ENCODE measurements at regions not wholly inside any gene's neighbourhood (a gene's known extent, or its start where the extent isn't known, plus 50 kb on each side); places are given as distances from the start of the nearest gene placed in this dataset.

DNA sequence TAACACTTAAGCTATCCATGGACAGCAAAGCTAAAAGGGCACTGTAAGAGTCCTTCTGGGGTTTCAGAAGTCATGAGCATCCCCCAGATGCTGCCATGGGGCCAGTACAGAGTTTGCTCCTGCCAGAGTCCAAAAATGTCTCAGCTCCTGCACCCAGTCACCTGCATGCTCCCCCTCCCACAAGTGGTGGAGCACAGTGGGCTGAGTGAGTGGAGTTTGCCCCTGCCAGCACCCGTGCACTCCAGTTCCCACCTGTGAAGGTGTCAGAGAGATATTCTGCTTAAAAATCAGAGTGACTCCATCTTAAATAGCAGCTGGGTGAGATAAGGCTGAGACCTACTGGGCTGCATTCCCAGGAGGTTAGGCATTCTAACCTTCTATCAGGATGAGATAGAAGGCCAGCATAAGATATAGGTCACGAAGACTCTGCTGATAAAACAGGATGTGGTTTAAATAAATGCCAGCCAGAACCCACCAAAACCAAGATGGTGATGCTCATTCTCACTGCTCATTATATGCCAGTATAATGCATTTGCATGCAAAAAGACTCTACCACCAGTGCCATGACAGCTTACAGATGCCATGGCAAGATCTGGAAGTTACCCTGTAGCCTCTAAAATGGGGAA lies 140.1 kb upstream of the ZNF92 start:
- H3K27me3 ChIP-seq (replicated peaks; ENCODE audit: insufficient read depth): peaks cover under 1% of the 10 kb centered on the region
- no peak for TF ChIP-seq POLR2A (IDR thresholded peaks at IDR 0.05)
- no peak for TF ChIP-seq POLR2AphosphoS5 (IDR thresholded peaks at IDR 0.05)
- no peak for TF ChIP-seq CTCF (IDR thresholded peaks at IDR 0.05)
- intact Hi-C loops (cut with DNase I): no loop called here
- H3K27ac ChIP-seq: no peak overlapping the region
- H3K4me3 ChIP-seq: no peak overlapping the region
- no peaks in the 10 kb centered on the region for H3K9me3 ChIP-seq
- no peaks in the 10 kb centered on the region for H3K4me1 ChIP-seq (replicated peaks)
- H3K36me3 ChIP-seq: no peaks in the 10 kb centered on the region
- DNase-seq (ENCODE audit: low spot score): no peak
- WGBS: 56% methylated on average over 2 of the region's 2 CpGs

- intact Hi-C loops (cut with DNase I): no loop called here
- no peaks in the 10 kb centered on the region for H3K36me3 ChIP-seq
- no peak overlapping the region for H3K27ac ChIP-seq
- no peaks in the 10 kb centered on the region for H3K4me1 ChIP-seq (replicated peaks)
- TF ChIP-seq CTCF (IDR thresholded peaks at IDR 0.05): no peak
- no peak for TF ChIP-seq POLR2A (IDR thresholded peaks at IDR 0.05)
- TF ChIP-seq POLR2AphosphoS5 (IDR thresholded peaks at IDR 0.05): no peak
- H3K4me3 ChIP-seq: no peak overlapping the region
- 80% methylated on average over 1 of the region's 1 CpG for WGBS
- no peaks in the 10 kb centered on the region for H3K9me3 ChIP-seq
- no peaks in the 10 kb centered on the region for H3K27me3 ChIP-seq (replicated peaks; ENCODE audit: insufficient read depth)
- no peak for DNase-seq (ENCODE audit: low spot score)
These were observed 143.4 kb upstream of the ZNF92 start for GRCh38 chr7:65230231-65230630.

DNA sequence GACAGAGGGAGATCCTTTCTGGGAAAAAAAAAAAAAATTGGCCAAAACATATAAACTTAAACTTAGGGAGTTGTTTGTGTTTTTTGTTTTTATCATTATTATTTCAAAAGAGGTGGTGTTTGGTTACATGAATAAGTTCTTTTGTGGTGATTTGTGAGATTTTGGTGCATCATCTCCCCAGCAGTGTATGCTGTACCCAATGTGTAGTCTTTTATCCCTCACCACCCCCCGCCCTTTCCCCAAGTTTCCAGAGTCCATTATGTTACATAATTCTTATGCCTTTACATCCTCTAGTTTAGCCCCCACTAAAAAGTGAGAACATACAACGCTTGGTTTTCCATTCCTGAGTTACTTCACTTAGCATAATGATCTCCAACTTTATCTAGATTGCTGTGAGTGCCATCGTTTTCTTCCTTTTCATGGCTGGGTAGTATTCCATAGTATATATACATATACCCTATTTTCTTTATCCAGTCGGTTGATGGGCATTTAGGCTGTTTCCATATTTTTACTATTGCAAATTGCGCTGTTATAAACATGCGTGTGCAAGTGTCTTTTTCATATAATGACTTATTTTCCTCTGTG lies 148.1 kb upstream of the ZNF92 start:
- WGBS: 90% methylated on average over 6 of the region's 6 CpGs
- no peaks in the 10 kb centered on the region for H3K9me3 ChIP-seq
- TF ChIP-seq POLR2AphosphoS5 (IDR thresholded peaks at IDR 0.05) (no peak), CTCF (IDR thresholded peaks at IDR 0.05) (no peak), POLR2A (IDR thresholded peaks at IDR 0.05) (no peak)
- DNase-seq (ENCODE audit: low spot score): no peak
- no peak overlapping the region for H3K4me3 ChIP-seq
- intact Hi-C loops (cut with DNase I): no loop called here
- H3K27ac ChIP-seq: no peak overlapping the region
- no peaks in the 10 kb centered on the region for H3K4me1 ChIP-seq (replicated peaks)
- no peaks in the 10 kb centered on the region for H3K36me3 ChIP-seq
- no peaks in the 10 kb centered on the region for H3K27me3 ChIP-seq (replicated peaks; ENCODE audit: insufficient read depth)

DNA sequence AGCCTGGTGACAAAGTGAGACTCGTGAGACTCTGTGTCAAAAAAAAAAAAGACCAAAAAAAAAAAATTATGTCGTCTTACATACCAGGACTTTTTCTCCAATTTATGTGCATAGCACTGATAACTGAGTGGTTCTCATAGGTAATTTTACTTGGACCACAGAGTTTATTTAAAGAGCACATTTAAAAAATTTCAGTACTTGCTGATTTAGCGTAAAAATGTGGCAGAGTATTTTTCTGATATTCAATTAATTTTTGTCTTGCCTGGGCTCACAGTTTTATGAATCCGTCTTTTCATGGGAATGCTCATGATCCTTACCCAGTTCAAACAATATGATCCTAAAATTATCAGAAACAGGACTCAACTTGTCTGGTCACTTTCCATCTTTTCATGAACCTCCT lies 151.0 kb upstream of the ZNF92 start:
- H3K36me3 ChIP-seq: no peaks in the 10 kb centered on the region
- intact Hi-C loops (cut with DNase I): no loop called here
- TF ChIP-seq CTCF (IDR thresholded peaks at IDR 0.05): no peak
- no peak for TF ChIP-seq POLR2AphosphoS5 (IDR thresholded peaks at IDR 0.05)
- no peak for TF ChIP-seq POLR2A (IDR thresholded peaks at IDR 0.05)
- H3K27me3 ChIP-seq (replicated peaks; ENCODE audit: insufficient read depth): no peaks in the 10 kb centered on the region
- H3K4me1 ChIP-seq (replicated peaks): no peaks in the 10 kb centered on the region
- H3K4me3 ChIP-seq: no peak overlapping the region
- no peaks in the 10 kb centered on the region for H3K9me3 ChIP-seq
- H3K27ac ChIP-seq: no peak overlapping the region
- no peak for DNase-seq (ENCODE audit: low spot score)
- WGBS: 84% methylated on average over 4 of the region's 4 CpGs

- intact Hi-C loops (cut with DNase I): no loop called here
- WGBS: 93% methylated on average over 3 of the region's 3 CpGs
- H3K36me3 ChIP-seq: no peaks in the 10 kb centered on the region
These were observed 152.0 kb upstream of the ZNF92 start for GRCh38 chr7:65221683-65222082.

More at GRCh38 chr7:65221683-65222082, 152.0 kb upstream of the ZNF92 start:
- Histone ChIP-seq H3K9me3 (no peaks in the 10 kb centered on the region), H3K27me3 (replicated peaks; ENCODE audit: insufficient read depth) (no peaks in the 10 kb centered on the region), H3K27ac (no peak overlapping the region), H3K4me3 (no peak overlapping the region), H3K4me1 (replicated peaks) (no peaks in the 10 kb centered on the region)
- DNase-seq (ENCODE audit: low spot score): no peak
- no peak for TF ChIP-seq POLR2A (IDR thresholded peaks at IDR 0.05)
- no peak for TF ChIP-seq POLR2AphosphoS5 (IDR thresholded peaks at IDR 0.05)
- no peak for TF ChIP-seq CTCF (IDR thresholded peaks at IDR 0.05)

Measured in prostate gland (tissue), 2 donors.